Neural progenitor cell (in vitro differentiated cells): ENCODE measurements at regions not wholly inside any gene's neighbourhood (a gene's known extent, or its start where the extent isn't known, plus 50 kb on each side); places are given as distances from the start of the nearest gene placed in this dataset.
A peak's percentile ranks its signal among the peaks of the same experiment; 100 is the strongest.

Experiments used
- DNase-seq: peaks from one replicate; pipeline ENCODE4 v3.0.0-alpha.2; 2016; ENCODE audit warnings: low spot score
- H2AFZ ChIP-seq: fragments of 200-600 bp; sonication (generic); replicated peaks from 2 replicates; pipeline ENCODE4 v1.6.1; 2016; ENCODE audit warnings: antibody characterized with exemption
- H3F3A ChIP-seq: fragments of 200-600 bp; sonication (generic); 2 replicates; pipeline ENCODE4 v1.6.1; 2016; ENCODE audit warnings: antibody characterized with exemption, low read depth
- H3K27ac ChIP-seq: fragments of 200-600 bp; sonication (generic); 2 replicates; pipeline ENCODE4 v1.5.1; 2016; ENCODE audit warnings: mild to moderate bottlenecking
- H3K27me3 ChIP-seq: fragments of 200-600 bp; sonication (generic); 2 replicates; pipeline ENCODE4 v1.6.1; 2016; ENCODE audit warnings: mild to moderate bottlenecking, moderate library complexity
- H3K36me3 ChIP-seq: fragments of 200-600 bp; sonication (generic); 2 replicates; pipeline ENCODE4 v1.5.1; 2016
- H3K4me1 ChIP-seq: fragments of 200-600 bp; sonication (generic); 2 replicates; pipeline ENCODE4 v1.6.1; 2016; ENCODE audit warnings: mixed run types
- H3K4me2 ChIP-seq: fragments of 200-600 bp; sonication (generic); 2 replicates; pipeline ENCODE4 v1.6.1; 2016
- H3K4me3 ChIP-seq: fragments of 200-600 bp; sonication (generic); 2 replicates; pipeline ENCODE4 v1.5.1; 2016
- H3K79me2 ChIP-seq: fragments of 200-600 bp; sonication (generic); 2 replicates; pipeline ENCODE4 v1.6.1; 2016; ENCODE audit warnings: low read depth
- H3K9ac ChIP-seq: fragments of 200-600 bp; sonication (generic); 2 replicates; pipeline ENCODE4 v1.6.1; 2016
- H3K9me3 ChIP-seq: fragments of 200-600 bp; sonication (generic); 2 replicates; pipeline ENCODE4 v1.5.1; 2016; ENCODE audit warnings: low read depth
- H4K20me1 ChIP-seq: fragments of 200-600 bp; sonication (generic); 2 replicates; pipeline ENCODE4 v1.6.1; 2016; ENCODE audit warnings: low read depth
- H3K27ac Mint-ChIP-seq: 3 replicates; pipeline ENCODE4 v1.8.0; 2021; ENCODE audit warnings: mixed read lengths
- H3K27me3 Mint-ChIP-seq: 2 replicates; pipeline ENCODE4 v1.8.0; 2022; ENCODE audit warnings: low read depth, mild to moderate bottlenecking, inconsistent platforms, moderate library complexity, mixed read lengths; ENCODE audit not compliant: insufficient read depth
- H3K36me3 Mint-ChIP-seq: 3 replicates; pipeline ENCODE4 v1.8.0; 2021; ENCODE audit warnings: mixed read lengths
- H3K4me1 Mint-ChIP-seq: 3 replicates; pipeline ENCODE4 v1.8.0; 2021; ENCODE audit warnings: mixed read lengths
- H3K4me3 Mint-ChIP-seq: 3 replicates; pipeline ENCODE4 v1.8.0; 2021; ENCODE audit warnings: mild to moderate bottlenecking, moderate library complexity, mixed read lengths
- H3K9me3 Mint-ChIP-seq: 3 replicates; pipeline ENCODE4 v1.8.0; 2020; ENCODE audit warnings: mixed read lengths
- EZH2 ChIP-seq: fragments of 200-600 bp; sonication (generic); IDR thresholded peaks from 2 replicates; pipeline ENCODE4 v1.6.1; 2017; ENCODE audit warnings: antibody characterized with exemption, mild to moderate bottlenecking, moderate library complexity
- EZH2phosphoT487 ChIP-seq: fragments of 200-600 bp; sonication (generic); IDR thresholded peaks from 2 replicates; pipeline ENCODE4 v1.6.1; 2017; ENCODE audit warnings: antibody characterized with exemption
- TF ChIP-seq, protein P1 (sequence below): fragments of 200-600 bp; sonication (generic); IDR thresholded peaks from 2 replicates; pipeline ENCODE4 v1.5.1; 2017; ENCODE audit warnings: antibody characterized with exemption, mild to moderate bottlenecking

DNA sequence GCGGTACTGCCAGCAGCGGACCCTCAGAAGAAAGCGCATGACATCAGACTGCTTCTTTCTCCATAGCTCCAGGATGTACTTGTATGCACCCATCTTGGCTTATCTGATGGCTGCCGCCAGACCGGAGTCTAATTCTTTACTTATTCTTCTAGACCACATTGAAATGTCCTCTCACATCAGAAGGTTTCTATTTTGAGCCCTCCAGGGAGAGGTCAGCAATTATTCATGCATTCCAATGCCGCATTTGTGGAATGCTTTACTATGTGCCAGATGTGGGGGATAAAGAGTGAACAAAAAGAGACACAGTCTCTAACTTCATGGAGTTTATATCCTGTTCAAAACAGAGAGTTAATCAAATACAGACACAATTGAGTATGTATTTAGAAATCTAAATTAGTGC, 230.1 kb downstream of the MIAT start:
- Histone ChIP-seq H3K4me3 (no peak overlapping the region), H4K20me1 (no peaks in the 10 kb centered on the region), H3K79me2 (no peaks in the 10 kb centered on the region), H3K9me3 (no peaks in the 10 kb centered on the region), H3K27me3 (no peaks in the 10 kb centered on the region), H3K4me1 (no peaks in the 10 kb centered on the region), H3K4me2 (no peak overlapping the region), H3K9ac (no peak overlapping the region), H3K36me3 (no peaks in the 10 kb centered on the region), H3K27ac (no peak overlapping the region), H3F3A (no peaks in the 10 kb centered on the region), H2AFZ (no peak overlapping the region)
- Mint-ChIP-seq H3K27me3 (peaks cover 12% of the 10 kb centered on the region), H3K9me3 (no peaks in the 10 kb centered on the region), H3K4me1 (peaks cover 44% of the 10 kb centered on the region), H3K36me3 (no peaks in the 10 kb centered on the region), H3K4me3 (peak overlapping the region; percentile 34), H3K27ac (peak overlapping the region; percentile 99)
- no peak for TF ChIP-seq EZH2
- TF ChIP-seq, protein P1, sequence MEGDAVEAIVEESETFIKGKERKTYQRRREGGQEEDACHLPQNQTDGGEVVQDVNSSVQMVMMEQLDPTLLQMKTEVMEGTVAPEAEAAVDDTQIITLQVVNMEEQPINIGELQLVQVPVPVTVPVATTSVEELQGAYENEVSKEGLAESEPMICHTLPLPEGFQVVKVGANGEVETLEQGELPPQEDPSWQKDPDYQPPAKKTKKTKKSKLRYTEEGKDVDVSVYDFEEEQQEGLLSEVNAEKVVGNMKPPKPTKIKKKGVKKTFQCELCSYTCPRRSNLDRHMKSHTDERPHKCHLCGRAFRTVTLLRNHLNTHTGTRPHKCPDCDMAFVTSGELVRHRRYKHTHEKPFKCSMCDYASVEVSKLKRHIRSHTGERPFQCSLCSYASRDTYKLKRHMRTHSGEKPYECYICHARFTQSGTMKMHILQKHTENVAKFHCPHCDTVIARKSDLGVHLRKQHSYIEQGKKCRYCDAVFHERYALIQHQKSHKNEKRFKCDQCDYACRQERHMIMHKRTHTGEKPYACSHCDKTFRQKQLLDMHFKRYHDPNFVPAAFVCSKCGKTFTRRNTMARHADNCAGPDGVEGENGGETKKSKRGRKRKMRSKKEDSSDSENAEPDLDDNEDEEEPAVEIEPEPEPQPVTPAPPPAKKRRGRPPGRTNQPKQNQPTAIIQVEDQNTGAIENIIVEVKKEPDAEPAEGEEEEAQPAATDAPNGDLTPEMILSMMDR: no peak
- no peak for TF ChIP-seq EZH2phosphoT487
- peak; percentile 22 for DNase-seq

DNA sequence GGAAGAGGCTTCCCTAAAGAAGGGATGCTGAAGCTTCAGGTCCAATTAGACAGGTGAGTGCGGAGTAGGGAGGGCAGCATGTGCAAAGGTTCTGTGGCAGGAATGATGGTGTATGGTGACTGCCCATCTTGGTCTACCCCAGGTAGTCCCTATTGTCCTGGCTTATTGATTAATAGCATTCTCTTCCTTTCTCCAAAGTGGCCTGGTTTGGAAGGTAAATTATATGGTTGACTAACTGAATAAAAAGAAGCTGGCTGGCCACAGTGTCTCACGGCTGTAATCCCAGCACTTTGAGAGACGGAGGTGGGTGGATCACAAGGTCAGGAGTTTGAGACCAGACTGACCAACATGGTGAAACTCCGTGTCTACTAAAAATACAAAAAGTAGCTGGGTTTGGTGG, 230.5 kb downstream of the MIAT start:
- no peak overlapping the region for H3K4me2 ChIP-seq
- H4K20me1 ChIP-seq: no peaks in the 10 kb centered on the region
- H3K9me3 ChIP-seq: no peaks in the 10 kb centered on the region
- no peaks in the 10 kb centered on the region for H3K4me1 ChIP-seq
- Mint-ChIP-seq H3K4me1 (peaks cover 49% of the 10 kb centered on the region), H3K27ac (peak overlapping the region; percentile 99), H3K9me3 (no peaks in the 10 kb centered on the region), H3K36me3 (no peaks in the 10 kb centered on the region), H3K27me3 (peaks cover 14% of the 10 kb centered on the region), H3K4me3 (peak overlapping the region; percentile 2)
- no peak overlapping the region for H3K27ac ChIP-seq
- H2AFZ ChIP-seq: no peak overlapping the region
- TF ChIP-seq EZH2 (no peak), EZH2phosphoT487 (no peak)
- TF ChIP-seq, protein P1: no peak
- H3K4me3 ChIP-seq: no peak overlapping the region
- H3K36me3 ChIP-seq: no peaks in the 10 kb centered on the region
- no peaks in the 10 kb centered on the region for H3F3A ChIP-seq
- H3K9ac ChIP-seq: no peak overlapping the region
- no peak for DNase-seq
- H3K27me3 ChIP-seq: no peaks in the 10 kb centered on the region
- H3K79me2 ChIP-seq: no peaks in the 10 kb centered on the region

DNA sequence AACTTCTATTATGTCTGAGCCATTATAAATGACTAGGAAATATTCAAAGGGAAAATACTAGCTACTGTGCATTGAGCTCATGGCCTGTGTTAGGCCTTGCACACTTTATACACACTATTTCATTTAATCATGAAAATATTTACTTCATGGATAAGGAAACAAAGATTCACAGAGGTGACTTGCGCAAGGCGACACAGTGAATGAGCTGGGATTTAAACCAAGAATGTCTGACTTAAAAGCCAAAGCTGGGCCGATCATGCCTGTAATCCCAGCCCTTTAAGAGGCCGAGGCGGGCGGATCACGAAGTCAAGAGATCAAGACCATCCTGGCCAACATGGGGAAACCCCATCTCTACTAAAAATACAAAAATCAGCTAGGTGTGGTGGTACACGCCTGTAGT, 231.5 kb downstream of the MIAT start:
- Histone ChIP-seq H3K27ac (no peak overlapping the region), H3K36me3 (no peaks in the 10 kb centered on the region), H3K9ac (no peak overlapping the region), H3K4me2 (no peak overlapping the region), H3K79me2 (no peaks in the 10 kb centered on the region), H2AFZ (no peak overlapping the region), H3K27me3 (no peaks in the 10 kb centered on the region), H3K4me3 (no peak overlapping the region), H3K4me1 (no peaks in the 10 kb centered on the region), H3K9me3 (no peaks in the 10 kb centered on the region), H3F3A (no peaks in the 10 kb centered on the region), H4K20me1 (no peaks in the 10 kb centered on the region)
- TF ChIP-seq EZH2 (no peak), EZH2phosphoT487 (no peak)
- TF ChIP-seq, protein P1: no peak
- Mint-ChIP-seq H3K4me3 (no peak overlapping the region), H3K27ac (peak overlapping the region; percentile 79), H3K36me3 (no peaks in the 10 kb centered on the region), H3K9me3 (no peaks in the 10 kb centered on the region), H3K27me3 (peaks cover 16% of the 10 kb centered on the region), H3K4me1 (peaks cover 56% of the 10 kb centered on the region)
- DNase-seq: no peak

DNA sequence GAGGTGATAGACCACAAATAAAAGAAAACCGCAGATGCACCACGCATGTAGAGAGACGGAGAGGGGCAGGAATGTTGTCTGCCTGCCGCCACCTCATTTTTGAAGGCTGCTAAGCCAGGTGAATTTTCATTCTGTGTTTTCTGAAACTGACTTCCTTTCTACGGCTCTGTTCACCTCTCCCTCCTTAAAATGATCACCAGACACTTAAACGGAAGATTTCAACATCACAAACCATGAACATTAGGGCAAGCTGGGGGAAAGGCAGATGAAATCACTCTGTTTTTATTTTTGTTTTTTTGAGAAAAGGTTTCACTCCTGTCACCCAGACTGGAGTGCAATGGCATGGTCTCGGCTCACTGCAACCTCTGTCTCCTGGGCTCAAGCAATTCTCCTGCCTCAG, 232.4 kb downstream of the MIAT start:
- Histone ChIP-seq H3K4me1 (no peaks in the 10 kb centered on the region), H3K27ac (no peak overlapping the region), H3K36me3 (no peaks in the 10 kb centered on the region), H3F3A (no peaks in the 10 kb centered on the region), H3K9me3 (no peaks in the 10 kb centered on the region), H2AFZ (no peak overlapping the region), H3K4me2 (no peak overlapping the region), H3K9ac (no peak overlapping the region), H4K20me1 (no peaks in the 10 kb centered on the region), H3K4me3 (no peak overlapping the region), H3K79me2 (no peaks in the 10 kb centered on the region), H3K27me3 (no peaks in the 10 kb centered on the region)
- Mint-ChIP-seq H3K4me3 (no peak overlapping the region), H3K27ac (peak overlapping the region; percentile 5), H3K4me1 (peaks cover 59% of the 10 kb centered on the region), H3K36me3 (no peaks in the 10 kb centered on the region), H3K9me3 (no peaks in the 10 kb centered on the region), H3K27me3 (peaks cover 16% of the 10 kb centered on the region)
- no peak for DNase-seq
- TF ChIP-seq, protein P1: no peak
- TF ChIP-seq EZH2phosphoT487 (no peak), EZH2 (no peak)
